NCI-H82 treated with DMSO at 0.1 percent for 48 hours (cell line): ENCODE measurements at regions not wholly inside any gene's neighbourhood (a gene's known extent, or its start where the extent isn't known, plus 50 kb on each side); places are given as distances from the start of the nearest gene placed in this dataset.
"Not testable (repeated sequence)": the region's sequence is repeated elsewhere in the genome, so short reads cannot be mapped to it uniquely, and the experiment has no call there.

Experiments
- DNase-seq: peaks from one replicate; lab custom pipeline; 2025; ENCODE audit not compliant: unreplicated experiment; lab: John Stamatoyannopoulos, UW

DNA sequence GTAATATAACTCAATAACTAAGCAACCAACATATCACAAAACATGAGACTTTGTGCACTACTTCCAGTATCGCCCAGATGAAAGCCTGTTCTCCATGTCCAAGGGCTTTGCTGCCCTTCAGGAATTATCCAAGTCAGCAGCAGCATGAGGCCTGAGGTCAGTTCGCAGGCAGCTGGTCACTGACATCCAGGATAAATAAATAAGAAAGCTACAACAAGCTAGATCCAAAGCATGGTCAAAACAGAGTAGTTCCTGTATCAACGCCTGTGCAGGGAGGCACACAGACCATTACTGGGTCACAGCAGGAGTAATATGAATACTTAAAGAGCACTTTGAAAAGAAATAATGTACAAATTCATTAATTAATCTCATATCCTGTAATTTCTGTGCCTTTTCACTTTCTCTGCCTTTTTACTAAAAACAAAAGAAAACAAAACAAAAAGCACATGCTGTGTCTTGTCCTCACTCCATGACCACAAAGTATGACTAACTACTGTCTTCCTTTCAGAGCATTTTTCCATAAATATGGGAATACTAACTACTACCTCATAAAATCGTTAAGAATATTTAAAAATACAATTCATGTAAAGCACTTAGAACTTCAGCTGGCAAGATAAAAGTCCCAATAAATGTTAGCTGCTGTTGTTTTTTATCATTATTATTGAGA is 374.9 kb upstream of the IRAK1BP1 start:
- DNase-seq, result no peak

DNA sequence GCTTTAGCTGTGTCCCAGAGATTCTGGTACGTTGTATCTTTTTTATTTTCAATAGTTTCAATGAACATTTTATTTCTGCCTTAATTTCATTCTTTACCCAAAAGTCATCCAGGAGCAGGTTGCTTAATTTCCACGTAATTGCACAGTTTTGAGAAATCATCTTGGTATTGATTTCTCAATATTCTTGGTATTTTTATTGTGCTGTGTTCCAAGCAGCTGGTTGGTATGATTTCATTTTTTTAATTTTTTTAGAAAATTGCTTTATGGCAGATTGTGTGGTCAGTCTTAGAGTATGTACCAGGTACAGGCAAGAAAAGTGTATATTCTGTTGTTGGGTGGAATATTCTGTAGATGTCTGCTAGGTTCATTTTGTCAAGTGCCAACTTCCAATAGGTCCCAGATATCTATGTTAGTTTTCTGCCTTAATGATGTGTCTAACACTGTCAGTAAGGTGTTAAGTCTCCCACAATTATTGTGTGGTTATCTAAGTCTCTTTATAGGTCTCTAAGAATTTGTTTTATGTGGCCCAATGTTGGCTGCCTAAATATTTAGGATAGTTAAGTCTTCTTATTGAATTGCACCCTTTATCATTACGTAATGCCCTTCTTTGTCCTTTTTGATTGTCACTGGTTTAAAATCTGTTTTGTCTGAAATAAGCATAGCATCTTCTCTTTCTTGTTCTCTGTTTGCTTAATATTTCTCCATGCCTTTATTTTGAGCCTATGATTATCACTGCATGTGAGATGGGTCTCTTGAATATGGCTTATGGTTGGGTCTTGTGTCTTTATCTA is 366.9 kb upstream of the IRAK1BP1 start:
- no peak for DNase-seq

GRCh38 chr6:78502386-78502887 is 364.9 kb upstream of the IRAK1BP1 start:
- DNase-seq, result no peak

- DNase-seq, result no peak
These were observed 362.2 kb upstream of the IRAK1BP1 start for GRCh38 chr6:78505178-78505577.

GRCh38 chr6:78511009-78511408 is 356.3 kb upstream of the IRAK1BP1 start:
- DNase-seq, result no peak

DNA sequence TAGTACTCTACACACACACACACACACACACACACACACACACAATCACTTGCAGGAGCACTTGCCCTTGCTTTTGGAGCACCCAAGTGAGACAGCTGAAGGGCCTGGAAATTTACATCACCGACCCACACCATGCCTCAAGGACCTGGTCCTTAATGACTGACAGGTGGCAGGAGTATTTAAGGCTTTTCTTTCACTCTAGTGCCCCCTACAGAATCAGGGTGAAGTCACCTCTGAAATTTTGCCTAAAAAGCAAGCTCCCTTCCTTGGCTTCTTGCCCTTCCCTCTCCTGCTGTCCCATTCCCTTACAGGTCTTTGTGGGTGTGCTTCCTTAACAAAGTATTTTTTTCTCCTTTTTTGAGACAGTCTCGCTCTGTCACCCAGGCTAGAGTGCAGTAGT is 353.5 kb upstream of the IRAK1BP1 start:
- no peak for DNase-seq

GRCh38 chr6:78515271-78515670 is 352.1 kb upstream of the IRAK1BP1 start:
- DNase-seq, result no peak

GRCh38 chr6:78517399-78517798 is 350.0 kb upstream of the IRAK1BP1 start:
- DNase-seq, result no peak

GRCh38 chr6:78523622-78524021 is 343.7 kb upstream of the IRAK1BP1 start:
- no peak for DNase-seq

GRCh38 chr6:78525976-78526375 is 341.4 kb upstream of the IRAK1BP1 start:
- DNase-seq, result no peak

DNA sequence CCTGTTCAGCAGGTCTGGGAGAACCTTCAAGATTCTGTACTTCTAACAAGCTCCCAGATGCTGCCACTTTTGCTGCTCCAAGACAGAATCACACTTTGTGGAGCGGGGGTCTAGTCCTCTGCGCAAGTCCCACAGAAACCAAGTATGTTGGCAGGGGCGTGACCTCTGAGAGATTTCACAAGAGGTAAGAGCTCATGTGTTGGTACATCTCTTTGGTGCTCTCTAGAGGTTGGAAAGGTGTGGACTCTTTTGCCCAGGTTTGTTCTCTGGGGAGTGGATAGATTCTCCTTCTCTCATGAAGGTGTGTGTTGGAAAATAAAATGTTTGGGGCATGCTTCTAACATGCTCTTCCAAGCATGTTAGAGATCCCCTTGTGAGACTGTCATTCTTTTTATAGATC is 340.9 kb upstream of the IRAK1BP1 start:
- DNase-seq, result no peak

DNA sequence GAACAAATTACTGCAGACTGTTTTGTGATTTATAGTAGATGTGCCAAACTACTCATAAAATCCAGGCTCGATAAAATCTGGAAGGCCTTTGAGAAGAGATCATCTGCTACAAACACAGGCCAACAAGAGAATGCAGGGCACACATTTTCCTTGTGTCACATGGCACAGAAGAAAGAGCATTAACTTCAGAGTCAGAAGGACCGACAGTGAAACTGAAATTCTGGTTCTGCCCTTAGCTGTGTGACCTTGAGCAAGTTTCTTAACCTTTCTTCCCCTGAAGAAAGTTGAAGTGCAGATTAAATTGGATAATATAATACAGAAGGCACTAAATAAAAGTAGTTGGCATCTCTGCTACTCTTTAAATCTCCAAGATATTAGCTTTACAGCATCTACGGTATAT is 338.4 kb upstream of the IRAK1BP1 start:
- DNase-seq, result no peak

- no peak for DNase-seq
These were observed 337.1 kb upstream of the IRAK1BP1 start for GRCh38 chr6:78530208-78530607.

GRCh38 chr6:78533426-78533825 is 333.9 kb upstream of the IRAK1BP1 start:
- no peak for DNase-seq

GRCh38 chr6:78533876-78534275 is 333.5 kb upstream of the IRAK1BP1 start:
- DNase-seq, result no peak

GRCh38 chr6:78538002-78538401 is 329.3 kb upstream of the IRAK1BP1 start:
- no peak for DNase-seq

DNA sequence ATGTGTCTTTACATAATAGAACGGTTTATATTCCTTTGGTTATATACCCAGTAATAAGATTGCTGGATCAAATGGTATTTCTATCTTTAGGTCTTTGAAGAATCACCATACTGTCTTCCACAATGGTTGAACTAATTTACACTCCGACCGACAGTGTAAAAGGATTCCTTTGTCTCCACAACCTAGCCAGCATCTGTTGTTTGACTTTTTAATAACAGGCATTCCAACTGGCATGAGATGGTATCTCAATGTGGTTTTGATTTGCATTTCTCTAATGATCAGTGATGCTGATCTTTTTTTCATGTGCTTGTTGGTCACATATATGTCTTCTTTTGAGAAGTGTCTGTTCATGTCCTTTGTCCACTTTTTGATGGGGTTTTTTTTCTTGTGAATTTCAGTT is 319.7 kb upstream of the IRAK1BP1 start:
- DNase-seq, result not testable (repeated sequence)

DNA sequence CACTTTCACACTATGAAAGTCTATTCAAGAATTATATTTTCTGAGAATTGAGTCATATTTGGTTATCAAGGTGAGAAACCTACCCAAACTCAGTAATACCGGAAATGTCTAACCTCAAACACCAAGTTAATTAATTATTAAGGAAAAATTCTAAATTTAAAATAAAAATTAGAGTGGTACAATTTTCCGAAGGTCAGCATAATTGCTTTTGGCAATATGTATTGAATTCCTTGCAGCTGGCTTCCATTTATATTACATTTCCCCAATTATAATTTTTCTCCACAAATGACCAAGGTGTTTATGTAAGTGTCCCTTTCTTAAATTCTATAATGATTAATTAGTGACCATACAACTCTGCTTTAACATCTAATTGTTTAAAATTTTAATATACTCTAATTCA is 316.0 kb upstream of the IRAK1BP1 start:
- DNase-seq, result no peak

DNA sequence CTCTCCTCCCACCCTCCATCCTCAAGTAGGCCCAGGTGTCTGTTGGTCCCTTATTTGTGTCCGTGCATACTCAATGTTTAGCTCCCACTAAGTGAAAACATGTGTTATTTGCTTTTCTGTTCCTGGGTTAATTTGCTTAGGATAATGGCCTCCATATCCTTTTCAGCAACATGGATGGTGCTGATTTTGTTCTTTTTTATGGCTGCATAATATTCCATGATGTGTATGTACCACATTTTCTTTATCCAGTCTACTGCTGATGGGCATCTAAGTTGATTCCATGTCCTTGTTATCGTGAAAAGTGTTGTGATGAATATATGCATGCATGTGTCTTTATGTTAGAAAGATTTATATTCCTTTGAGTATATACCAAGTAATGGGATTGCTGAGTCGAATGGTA is 314.9 kb upstream of the IRAK1BP1 start:
- DNase-seq, result no peak

- DNase-seq, result no peak
These were observed 313.0 kb upstream of the IRAK1BP1 start for GRCh38 chr6:78554341-78554740.

- DNase-seq, result no peak
These were observed 308.3 kb upstream of the IRAK1BP1 start for GRCh38 chr6:78559056-78559455.

DNA sequence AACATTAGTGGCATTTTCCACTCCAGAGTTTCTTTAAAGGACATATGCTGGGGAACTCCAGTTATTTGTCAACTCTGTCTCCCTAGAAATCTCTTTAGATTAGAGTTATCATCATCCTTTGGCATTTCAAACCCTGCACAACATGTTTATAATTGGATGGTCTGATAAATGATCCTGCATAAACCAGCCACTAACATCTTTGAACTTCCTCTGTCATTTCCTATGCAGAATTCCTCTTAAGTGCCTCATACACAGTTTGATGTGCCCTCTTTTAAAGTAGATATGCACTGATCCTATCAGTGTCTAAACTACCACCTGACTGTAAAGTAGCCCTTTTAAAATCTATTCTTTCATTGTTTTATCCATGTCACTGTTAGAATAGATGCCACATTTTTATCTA is 306.3 kb upstream of the IRAK1BP1 start:
- no peak for DNase-seq
